Spleen (tissue), 7 donors: ENCODE measurements at regions not wholly inside any gene's neighbourhood (a gene's known extent, or its start where the extent isn't known, plus 50 kb on each side); places are given as distances from the start of the nearest gene placed in this dataset.

Experiments used
- POLR2A ChIP-seq, 3 donors: fragments of 450-650 bp; IDR thresholded peaks; one replicate each; pipeline ENCODE4 v1.5.1; 2017; ENCODE audit warnings: antibody characterized with exemption in 3 of 3, mild to moderate bottlenecking in 1 of 3
- TF ChIP-seq, protein P1 (sequence below), 11 experiments: fragments of 200-600 bp in 7 of 11; fragments of 450-650 bp in 4 of 11; sonication (generic) in 4 of 11; IDR thresholded peaks in 8 of 11; conservative IDR thresholded peaks in 3 of 11; 1 replicate in 7 of 11; 2 replicates in 4 of 11; pipeline versions ENCODE4 v1.4.0 to v1.8.0; 2016 to 2021; ENCODE audit warnings: antibody characterized with exemption in 11 of 11, inconsistent platforms in 4 of 11, mild to moderate bottlenecking in 1 of 11
- donor health status: DM: no; HTN: no; CAD: no; lungs with moderate emphysema.
- donor health status: DM: no; HTN: no; CAD: no.
- donor health status: DM: no; HTN: no; CAD: no.

DNA sequence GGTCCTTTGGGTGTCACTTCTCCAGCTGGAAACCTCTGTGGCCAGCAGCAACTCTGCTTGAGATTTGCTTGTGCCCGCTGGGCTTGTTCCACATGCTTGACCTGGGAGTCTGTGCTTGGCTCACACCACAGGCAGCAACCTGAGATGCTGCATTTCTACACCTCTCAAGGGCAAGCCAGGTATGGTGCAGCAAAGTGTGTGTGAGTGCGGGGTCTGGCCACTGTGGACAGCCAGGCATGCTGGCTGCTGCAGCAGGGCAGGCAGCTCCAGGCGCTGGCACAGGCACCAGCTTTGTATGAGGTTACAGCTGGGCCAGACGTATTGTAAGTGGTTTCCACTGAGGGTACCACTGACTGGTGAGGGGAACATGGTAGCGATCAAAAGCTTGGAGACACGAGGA lies 242.0 kb downstream of the PTGER3 start:
- TF ChIP-seq, protein P1, sequence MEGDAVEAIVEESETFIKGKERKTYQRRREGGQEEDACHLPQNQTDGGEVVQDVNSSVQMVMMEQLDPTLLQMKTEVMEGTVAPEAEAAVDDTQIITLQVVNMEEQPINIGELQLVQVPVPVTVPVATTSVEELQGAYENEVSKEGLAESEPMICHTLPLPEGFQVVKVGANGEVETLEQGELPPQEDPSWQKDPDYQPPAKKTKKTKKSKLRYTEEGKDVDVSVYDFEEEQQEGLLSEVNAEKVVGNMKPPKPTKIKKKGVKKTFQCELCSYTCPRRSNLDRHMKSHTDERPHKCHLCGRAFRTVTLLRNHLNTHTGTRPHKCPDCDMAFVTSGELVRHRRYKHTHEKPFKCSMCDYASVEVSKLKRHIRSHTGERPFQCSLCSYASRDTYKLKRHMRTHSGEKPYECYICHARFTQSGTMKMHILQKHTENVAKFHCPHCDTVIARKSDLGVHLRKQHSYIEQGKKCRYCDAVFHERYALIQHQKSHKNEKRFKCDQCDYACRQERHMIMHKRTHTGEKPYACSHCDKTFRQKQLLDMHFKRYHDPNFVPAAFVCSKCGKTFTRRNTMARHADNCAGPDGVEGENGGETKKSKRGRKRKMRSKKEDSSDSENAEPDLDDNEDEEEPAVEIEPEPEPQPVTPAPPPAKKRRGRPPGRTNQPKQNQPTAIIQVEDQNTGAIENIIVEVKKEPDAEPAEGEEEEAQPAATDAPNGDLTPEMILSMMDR (IDR thresholded peaks at IDR 0.05 in 8 of 11, conservative IDR thresholded peaks at IDR 0.05 in 3 of 11), result no peak
- no peak for TF ChIP-seq POLR2A (IDR thresholded peaks at IDR 0.05)
